Keratinocyte (primary cell): ENCODE measurements at regions not wholly inside any gene's neighbourhood (a gene's known extent, or its start where the extent isn't known, plus 50 kb on each side); places are given as distances from the start of the nearest gene placed in this dataset.
"Not testable (repeated sequence)": the region's sequence is repeated elsewhere in the genome, so short reads cannot be mapped to it uniquely, and the experiment has no call there.

ENCODE experiments used
- DNase-seq: peaks from one replicate; pipeline ENCODE4 v3.0.0-alpha.2; 2011; ENCODE audit warnings: low read depth, missing footprints, low spot score
- FAIRE-seq: peaks from 2 replicates; lab custom pipeline; 2011; peaks lifted over from hg19 to GRCh38; lab: Jason Lieb, UNC
- H2AFZ ChIP-seq: 2 replicates; pipeline ENCODE4 v1.6.0; 2012; ENCODE audit warnings: low read length, control low read depth, inconsistent platforms; ENCODE audit not compliant: control insufficient read depth
- H3K27ac ChIP-seq: 2 replicates; pipeline ENCODE4 v1.5.1; 2011; ENCODE audit warnings: low read length; ENCODE audit not compliant: control insufficient read depth, insufficient read depth
- H3K27me3 ChIP-seq: 3 replicates; pipeline ENCODE4 v1.6.0; 2011; ENCODE audit warnings: low read length; ENCODE audit not compliant: control insufficient read depth, insufficient read depth; ENCODE audit errors: extremely low read depth
- H3K36me3 ChIP-seq, 2 experiments: 2 replicates in 1 of 2; 3 replicates in 1 of 2; pipeline ENCODE4 v1.5.1; 2011; ENCODE audit warnings: low read length in 2 of 2, mild to moderate bottlenecking in 1 of 2; ENCODE audit not compliant: control insufficient read depth in 2 of 2, insufficient read depth in 2 of 2; ENCODE audit errors: extremely low read depth in 1 of 2
- H3K4me1 ChIP-seq: 3 replicates; pipeline ENCODE4 v1.5.1; 2011; ENCODE audit warnings: low read length; ENCODE audit not compliant: control insufficient read depth, insufficient read depth; ENCODE audit errors: extremely low read depth
- H3K4me2 ChIP-seq: 3 replicates; pipeline ENCODE4 v1.6.0; 2011; ENCODE audit warnings: low read depth, low read length; ENCODE audit not compliant: control insufficient read depth, insufficient read depth; ENCODE audit errors: extremely low read depth
- H3K4me3 ChIP-seq, 3 experiments: fragments of 200-600 bp in 1 of 3; sonication (generic) in 1 of 3; 2 replicates in 2 of 3; 3 replicates in 1 of 3; pipeline ENCODE4 v1.5.1; 2011 to 2016; ENCODE audit warnings: low read length in 3 of 3, mild to moderate bottlenecking in 3 of 3, control low read depth in 2 of 3, inconsistent platforms in 1 of 3, low read depth in 1 of 3, mixed read lengths in 1 of 3, mixed run types in 1 of 3, moderate library complexity in 1 of 3; ENCODE audit not compliant: control insufficient read depth in 2 of 3, insufficient read depth in 2 of 3; ENCODE audit errors: extremely low read depth in 1 of 3
- H3K79me2 ChIP-seq: 2 replicates; pipeline ENCODE4 v1.6.0; 2012; ENCODE audit warnings: low read length; ENCODE audit not compliant: control insufficient read depth, insufficient read depth
- H3K9ac ChIP-seq: 3 replicates; pipeline ENCODE4 v1.6.0; 2011; ENCODE audit warnings: low read length; ENCODE audit not compliant: control insufficient read depth, insufficient read depth; ENCODE audit errors: extremely low read depth
- H3K9me1 ChIP-seq: 3 replicates; pipeline ENCODE4 v1.6.0; 2011; ENCODE audit warnings: low read length; ENCODE audit not compliant: control insufficient read depth, insufficient read depth; ENCODE audit errors: extremely low read depth
- H3K9me3 ChIP-seq: 2 replicates; pipeline ENCODE4 v1.5.1; 2012; ENCODE audit warnings: low read depth, low read length; ENCODE audit not compliant: control insufficient read depth
- H4K20me1 ChIP-seq: 3 replicates; pipeline ENCODE4 v1.6.0; 2011; ENCODE audit warnings: low read length; ENCODE audit not compliant: control insufficient read depth, insufficient read depth; ENCODE audit errors: extremely low read depth
- CTCF ChIP-seq, 3 experiments: IDR thresholded peaks in 1 of 3; conservative IDR thresholded peaks in 1 of 3; optimal IDR thresholded peaks in 1 of 3; 2 replicates in 2 of 3; 3 replicates in 1 of 3; pipeline versions ENCODE3 to v1.5.1; 2011; ENCODE audit warnings: low read length in 3 of 3, mild to moderate bottlenecking in 3 of 3, moderate library complexity in 2 of 3, control low read depth in 1 of 3, inconsistent platforms in 1 of 3; ENCODE audit not compliant: insufficient read depth in 2 of 3; ENCODE audit errors: extremely low read depth in 1 of 3
- EZH2 ChIP-seq: IDR thresholded peaks from one replicate; pipeline ENCODE4 v1.6.1; 2012; ENCODE audit warnings: inconsistent platforms, mild to moderate bottlenecking, low read length, moderate library complexity
- dilution Hi-C: fragments of 300-500 bp; cut with MboI; formaldehyde crosslinking; loops from one replicate; pipeline ENCODE4 v1.7.0; 2020; ENCODE audit warnings: low sequenced_read_pairs; ENCODE audit not compliant: extremely low pct_ligation_motif_present

- Histone ChIP-seq H3K4me1 (no peaks in the 10 kb centered on the region), H2AFZ (no peak overlapping the region), H3K4me3 (no peak overlapping the region), H3K27me3 (no peaks in the 10 kb centered on the region), H4K20me1 (no peaks in the 10 kb centered on the region), H3K4me2 (no peak overlapping the region), H3K79me2 (no peaks in the 10 kb centered on the region), H3K9ac (no peak overlapping the region), H3K9me1 (no peaks in the 10 kb centered on the region), H3K36me3 (no peaks in the 10 kb centered on the region), H3K27ac (no peak overlapping the region), H3K9me3 (no peaks in the 10 kb centered on the region)
- DNase-seq: no peak
- no peak for FAIRE-seq
- TF ChIP-seq EZH2 (no peak), CTCF (optimal IDR thresholded peaks at IDR 0.05 in 1 of 3, IDR thresholded peaks at IDR 0.05 in 1 of 3, conservative IDR thresholded peaks at IDR 0.05 in 1 of 3; ENCODE audit: extremely low read depth in 1 of 3, insufficient read depth in 2 of 3, low read length in 3 of 3) (no peak)
- dilution Hi-C loops: no loop called here
These were observed 64.4 kb upstream of the TAMM41 start for GRCh38 chr3:11910971-11911531.

- H3K27ac ChIP-seq, H3K4me2 ChIP-seq, H3K9me3 ChIP-seq, H3K79me2 ChIP-seq, DNase-seq, H4K20me1 ChIP-seq, H3K9me1 ChIP-seq, FAIRE-seq, H3K36me3 ChIP-seq, dilution Hi-C loops, H3K27me3 ChIP-seq, H3K9ac ChIP-seq, H2AFZ ChIP-seq, H3K4me3 ChIP-seq, H3K4me1 ChIP-seq: not testable (repeated sequence)
These were observed 65.2 kb upstream of the TAMM41 start for GRCh38 chr3:11911887-11912286.

- no peaks in the 10 kb centered on the region for H3K9me3 ChIP-seq
- no peaks in the 10 kb centered on the region for H3K9me1 ChIP-seq
- no peak overlapping the region for H3K4me3 ChIP-seq
- H3K27ac ChIP-seq: no peak overlapping the region
- no peak overlapping the region for H3K4me2 ChIP-seq
- no peak for FAIRE-seq
- no peak for DNase-seq
- H3K27me3 ChIP-seq: no peaks in the 10 kb centered on the region
- dilution Hi-C loops: no loop called here
- H2AFZ ChIP-seq: no peak overlapping the region
- H3K9ac ChIP-seq: no peak overlapping the region
- no peaks in the 10 kb centered on the region for H4K20me1 ChIP-seq
- no peak for TF ChIP-seq CTCF (optimal IDR thresholded peaks at IDR 0.05 in 1 of 3, IDR thresholded peaks at IDR 0.05 in 1 of 3, conservative IDR thresholded peaks at IDR 0.05 in 1 of 3; ENCODE audit: extremely low read depth in 1 of 3, insufficient read depth in 2 of 3, low read length in 3 of 3)
- TF ChIP-seq EZH2: no peak
- H3K36me3 ChIP-seq: no peaks in the 10 kb centered on the region
- no peaks in the 10 kb centered on the region for H3K79me2 ChIP-seq
- no peaks in the 10 kb centered on the region for H3K4me1 ChIP-seq
These were observed 66.6 kb upstream of the TAMM41 start for GRCh38 chr3:11913316-11913715.
